Dedifferentiated amniotic fluid mesenchymal stem cell (primary cell): ENCODE measurements at regions not wholly inside any gene's neighbourhood (a gene's known extent, or its start where the extent isn't known, plus 50 kb on each side); places are given as distances from the start of the nearest gene placed in this dataset.

Experiments
- DNase-seq: peaks from one replicate; pipeline ENCODE4 v3.0.0-alpha.2; 2016; ENCODE audit errors: extremely low spot score

GRCh38 chr4:81632581-81633299 is 161.0 kb upstream of the RASGEF1B start:
- no peak for DNase-seq

GRCh38 chr4:81631958-81632441 is 160.3 kb upstream of the RASGEF1B start:
- peak; percentile 60 for DNase-seq

GRCh38 chr4:81629366-81629765 is 157.7 kb upstream of the RASGEF1B start:
- no peak for DNase-seq

GRCh38 chr4:81628489-81628888 is 156.8 kb upstream of the RASGEF1B start:
- no peak for DNase-seq

- no peak for DNase-seq
These were observed 155.9 kb upstream of the RASGEF1B start for GRCh38 chr4:81627590-81627989.

GRCh38 chr4:81626851-81627250 is 155.1 kb upstream of the RASGEF1B start:
- no peak for DNase-seq

GRCh38 chr4:81625422-81626417 is 154.0 kb upstream of the RASGEF1B start:
- no peak for DNase-seq

GRCh38 chr4:81623434-81623833 is 151.7 kb upstream of the RASGEF1B start:
- DNase-seq = no peak

- no peak for DNase-seq
These were observed 150.9 kb upstream of the RASGEF1B start for GRCh38 chr4:81622474-81623184.

- DNase-seq = no peak
These were observed 150.3 kb upstream of the RASGEF1B start for GRCh38 chr4:81622028-81622427.

GRCh38 chr4:81621490-81621889 is 149.8 kb upstream of the RASGEF1B start:
- no peak for DNase-seq

- DNase-seq = no peak
These were observed 148.7 kb upstream of the RASGEF1B start for GRCh38 chr4:81620442-81620841.

- DNase-seq = no peak
These were observed 145.8 kb upstream of the RASGEF1B start for GRCh38 chr4:81617545-81617944.

- no peak for DNase-seq
These were observed 139.5 kb upstream of the RASGEF1B start for GRCh38 chr4:81611221-81611620.

GRCh38 chr4:81609844-81610243 is 138.1 kb upstream of the RASGEF1B start:
- no peak for DNase-seq

GRCh38 chr4:81607950-81608349 is 136.2 kb upstream of the RASGEF1B start:
- DNase-seq = no peak

- no peak for DNase-seq
These were observed 135.2 kb upstream of the RASGEF1B start for GRCh38 chr4:81606801-81607501.

- no peak for DNase-seq
These were observed 134.5 kb upstream of the RASGEF1B start for GRCh38 chr4:81606166-81606565.

- no peak for DNase-seq
These were observed 133.6 kb upstream of the RASGEF1B start for GRCh38 chr4:81605271-81605670.

- no peak for DNase-seq
These were observed 133.0 kb upstream of the RASGEF1B start for GRCh38 chr4:81604683-81605218.

- DNase-seq = no peak
These were observed 131.1 kb upstream of the RASGEF1B start for GRCh38 chr4:81602854-81603253.
